ENCODE measurements at regions not wholly inside any gene's neighbourhood (a gene's known extent, or its start where the extent isn't known, plus 50 kb on each side); places are given as distances from the start of the nearest gene placed in this dataset.
"Not testable (repeated sequence)": the region's sequence is repeated elsewhere in the genome, so short reads cannot be mapped to it uniquely, and the experiment has no call there.

DNA sequence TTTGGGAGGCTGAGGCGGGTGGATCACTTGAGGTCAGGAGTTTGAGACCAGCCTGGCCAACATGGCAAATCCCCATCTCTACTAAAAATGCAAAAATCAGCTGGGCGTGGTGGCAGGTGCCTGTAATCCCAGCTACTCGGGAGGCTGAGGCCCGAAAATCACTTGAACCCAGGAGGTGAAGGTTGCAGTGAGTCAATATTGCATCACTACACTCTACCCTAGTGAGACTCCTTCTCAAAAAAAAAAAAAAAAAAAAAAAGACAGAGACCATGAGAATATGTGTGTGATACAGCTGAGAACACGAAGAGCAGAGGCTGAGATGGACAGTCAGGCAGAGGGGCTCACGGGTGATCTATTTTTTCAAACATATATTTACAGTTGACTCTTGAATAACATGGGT is 152.5 kb upstream of the TNRC6C start:
- TF ChIP-seq, protein P1, sequence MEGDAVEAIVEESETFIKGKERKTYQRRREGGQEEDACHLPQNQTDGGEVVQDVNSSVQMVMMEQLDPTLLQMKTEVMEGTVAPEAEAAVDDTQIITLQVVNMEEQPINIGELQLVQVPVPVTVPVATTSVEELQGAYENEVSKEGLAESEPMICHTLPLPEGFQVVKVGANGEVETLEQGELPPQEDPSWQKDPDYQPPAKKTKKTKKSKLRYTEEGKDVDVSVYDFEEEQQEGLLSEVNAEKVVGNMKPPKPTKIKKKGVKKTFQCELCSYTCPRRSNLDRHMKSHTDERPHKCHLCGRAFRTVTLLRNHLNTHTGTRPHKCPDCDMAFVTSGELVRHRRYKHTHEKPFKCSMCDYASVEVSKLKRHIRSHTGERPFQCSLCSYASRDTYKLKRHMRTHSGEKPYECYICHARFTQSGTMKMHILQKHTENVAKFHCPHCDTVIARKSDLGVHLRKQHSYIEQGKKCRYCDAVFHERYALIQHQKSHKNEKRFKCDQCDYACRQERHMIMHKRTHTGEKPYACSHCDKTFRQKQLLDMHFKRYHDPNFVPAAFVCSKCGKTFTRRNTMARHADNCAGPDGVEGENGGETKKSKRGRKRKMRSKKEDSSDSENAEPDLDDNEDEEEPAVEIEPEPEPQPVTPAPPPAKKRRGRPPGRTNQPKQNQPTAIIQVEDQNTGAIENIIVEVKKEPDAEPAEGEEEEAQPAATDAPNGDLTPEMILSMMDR (IDR thresholded peaks at IDR 0.05), result not testable (repeated sequence)
- not testable (repeated sequence) for TF ChIP-seq POLR2A (IDR thresholded peaks at IDR 0.05)
